Natural killer cell (primary cell): ENCODE measurements at regions not wholly inside any gene's neighbourhood (a gene's known extent, or its start where the extent isn't known, plus 50 kb on each side); places are given as distances from the start of the nearest gene placed in this dataset.

Experiments
- ATAC-seq, 3 donors: fragments of 150-1000 bp in 2 of 3; fragments of 200-7000 bp in 1 of 3; cut with Tn5 transposase; 1 replicate in 1 of 3; 2 replicates in 2 of 3; pipeline ENCODE4 v1.10.0; 2021; ENCODE audit warnings: mild to moderate bottlenecking in 2 of 3, moderate library complexity in 2 of 3
- DNase-seq, 2 donors: peaks; one replicate each; pipeline versions ENCODE4 v3.0.0 to v3.0.0-alpha.2; 2013 to 2021; ENCODE audit warnings: mixed read lengths in 1 of 2
- H3K27ac ChIP-seq: one replicate; pipeline ENCODE4 v1.5.1; 2013; ENCODE audit warnings: mild to moderate bottlenecking, low read length
- H3K27me3 ChIP-seq: one replicate; pipeline ENCODE4 v1.6.1; 2013; ENCODE audit warnings: low read length; ENCODE audit not compliant: control insufficient read depth, insufficient read depth
- H3K36me3 ChIP-seq: one replicate; pipeline ENCODE4 v1.6.1; 2013; ENCODE audit warnings: low read length; ENCODE audit not compliant: control insufficient read depth, insufficient read depth
- H3K4me1 ChIP-seq: one replicate; pipeline ENCODE4 v1.6.1; 2013; ENCODE audit warnings: low read length; ENCODE audit not compliant: control insufficient read depth, insufficient read depth
- H3K4me3 ChIP-seq: one replicate; pipeline ENCODE4 v1.5.1; 2013; ENCODE audit warnings: low read length
- H3K9me3 ChIP-seq: one replicate; pipeline ENCODE4 v1.6.1; 2013; ENCODE audit warnings: low read length; ENCODE audit not compliant: control insufficient read depth, insufficient read depth
- H3K27ac Mint-ChIP-seq, 2 donors: one replicate each; pipeline ENCODE4 v1.8.0; 2022; ENCODE audit warnings: mild to moderate bottlenecking in 2 of 2, mixed read lengths in 2 of 2, moderate library complexity in 1 of 2
- H3K27me3 Mint-ChIP-seq, 2 donors: one replicate each; pipeline ENCODE4 v1.8.0; 2022; ENCODE audit warnings: low read depth in 2 of 2, mixed read lengths in 2 of 2
- H3K36me3 Mint-ChIP-seq: one replicate; pipeline ENCODE4 v1.8.0; 2022; ENCODE audit warnings: mixed read lengths
- H3K4me1 Mint-ChIP-seq, 2 donors: one replicate each; pipeline ENCODE4 v1.8.0; 2022; ENCODE audit warnings: mixed read lengths in 2 of 2
- H3K4me3 Mint-ChIP-seq: one replicate; pipeline ENCODE4 v1.8.0; 2022; ENCODE audit warnings: mild to moderate bottlenecking, moderate library complexity, mixed read lengths
- H3K9me3 Mint-ChIP-seq, 2 donors: one replicate each; pipeline ENCODE4 v1.8.0; 2022; ENCODE audit warnings: mixed read lengths in 2 of 2
- CTCF ChIP-seq: fragments of 200-600 bp; IDR thresholded peaks from one replicate; pipeline ENCODE4 v1.8.0; 2022; ENCODE audit warnings: antibody characterized with exemption
- WGBS: methylation state at CpG from one replicate; pipeline ENCODE4 v1.1.7; 2013; ENCODE audit warnings: missing lambda C conversion rate; ENCODE audit not compliant: insufficient coverage; 5-methylcytosine and 5-hydroxymethylcytosine counted together
- intact Hi-C: fragments of 100-400 bp; cut with micrococcal nuclease; formaldehyde crosslinking; loops from one replicate; pipeline ENCODE4 v1.14.2; 2022

- no peak for TF ChIP-seq CTCF
- Histone ChIP-seq H3K27me3 (no peaks in the 10 kb centered on the region), H3K9me3 (peaks cover 25% of the 10 kb centered on the region), H3K4me1 (no peaks in the 10 kb centered on the region), H3K4me3 (no peak overlapping the region), H3K27ac (no peak overlapping the region), H3K36me3 (no peaks in the 10 kb centered on the region)
- DNase-seq (no peak), ATAC-seq (no peak)
- Mint-ChIP-seq H3K4me3 (no peak overlapping the region), H3K27ac (no peak overlapping the region), H3K36me3 (no peaks in the 10 kb centered on the region), H3K4me1 (no peaks in the 10 kb centered on the region), H3K27me3 (no peaks in the 10 kb centered on the region), H3K9me3 (peaks cover 18 to 22% of the 10 kb centered on the region in 2 donors)
- 93% methylated on average over 3 of the region's 3 CpGs for WGBS
- intact Hi-C loops, result no loop called here
Measured at GRCh38 chr4:161248880-161249279, 914.9 kb downstream of the FSTL5 start.

GRCh38 chr4:161247831-161248230 is 916.0 kb downstream of the FSTL5 start:
- no peak for ATAC-seq
- no peak for TF ChIP-seq CTCF
- Mint-ChIP-seq H3K9me3 (peaks cover 16 to 18% of the 10 kb centered on the region in 2 donors), H3K36me3 (no peaks in the 10 kb centered on the region), H3K4me1 (no peaks in the 10 kb centered on the region), H3K4me3 (no peak overlapping the region), H3K27me3 (no peaks in the 10 kb centered on the region), H3K27ac (no peak overlapping the region)
- no peak overlapping the region for H3K4me3 ChIP-seq
- DNase-seq, result no peak
- peaks cover 25% of the 10 kb centered on the region for H3K9me3 ChIP-seq
- intact Hi-C loops, result no loop called here
- H3K27ac ChIP-seq, result no peak overlapping the region
- no peaks in the 10 kb centered on the region for H3K36me3 ChIP-seq
- H3K27me3 ChIP-seq, result no peaks in the 10 kb centered on the region
- H3K4me1 ChIP-seq, result no peaks in the 10 kb centered on the region
- 50% methylated on average over 1 of the region's 1 CpG for WGBS

- no CpG with 5 or more reads among the region's 3 CpGs for WGBS
- no peak for TF ChIP-seq CTCF
- H3K4me1 ChIP-seq, result no peaks in the 10 kb centered on the region
- H3K9me3 Mint-ChIP-seq, result peaks cover 8% of the 10 kb centered on the region in 2 donors
- intact Hi-C loops, result no loop called here
- H3K9me3 ChIP-seq, result peaks cover 2% of the 10 kb centered on the region
- DNase-seq (no peak), ATAC-seq (no peak)
- no peaks in the 10 kb centered on the region for H3K27me3 Mint-ChIP-seq
- H3K36me3 ChIP-seq, result no peaks in the 10 kb centered on the region
- H3K4me1 Mint-ChIP-seq, result no peaks in the 10 kb centered on the region
- no peaks in the 10 kb centered on the region for H3K27me3 ChIP-seq
- no peak overlapping the region for H3K27ac Mint-ChIP-seq
- no peak overlapping the region for H3K4me3 ChIP-seq
- no peak overlapping the region for H3K4me3 Mint-ChIP-seq
- no peaks in the 10 kb centered on the region for H3K36me3 Mint-ChIP-seq
- no peak overlapping the region for H3K27ac ChIP-seq
Measured at GRCh38 chr4:161238033-161238432, 925.8 kb downstream of the FSTL5 start.

GRCh38 chr4:161237495-161237894 is 926.3 kb downstream of the FSTL5 start:
- WGBS, result 71% methylated on average over 2 of the region's 4 CpGs
- Histone ChIP-seq H3K4me3 (no peak overlapping the region), H3K4me1 (no peaks in the 10 kb centered on the region), H3K9me3 (peaks cover 2% of the 10 kb centered on the region), H3K36me3 (no peaks in the 10 kb centered on the region), H3K27me3 (no peaks in the 10 kb centered on the region), H3K27ac (no peak overlapping the region)
- intact Hi-C loops, result no loop called here
- H3K4me1 Mint-ChIP-seq, result no peaks in the 10 kb centered on the region
- no peaks in the 10 kb centered on the region for H3K27me3 Mint-ChIP-seq
- H3K4me3 Mint-ChIP-seq, result no peak overlapping the region
- peaks cover 8% of the 10 kb centered on the region in 2 donors for H3K9me3 Mint-ChIP-seq
- H3K27ac Mint-ChIP-seq, result no peak overlapping the region
- no peak for TF ChIP-seq CTCF
- DNase-seq, result no peak
- no peak for ATAC-seq
- H3K36me3 Mint-ChIP-seq, result no peaks in the 10 kb centered on the region
